GM21526 (cell line): ENCODE measurements at regions not wholly inside any gene's neighbourhood (a gene's known extent, or its start where the extent isn't known, plus 50 kb on each side); places are given as distances from the start of the nearest gene placed in this dataset.
"Not testable (repeated sequence)": the region's sequence is repeated elsewhere in the genome, so short reads cannot be mapped to it uniquely, and the experiment has no call there.

Experiments
- ATAC-seq: cut with Tn5 transposase; IDR thresholded peaks from one replicate; pipeline ENCODE4 v1.9.1; 2021; ENCODE audit warnings: moderate library complexity; ENCODE audit not compliant: unreplicated experiment, low FRiP score

DNA sequence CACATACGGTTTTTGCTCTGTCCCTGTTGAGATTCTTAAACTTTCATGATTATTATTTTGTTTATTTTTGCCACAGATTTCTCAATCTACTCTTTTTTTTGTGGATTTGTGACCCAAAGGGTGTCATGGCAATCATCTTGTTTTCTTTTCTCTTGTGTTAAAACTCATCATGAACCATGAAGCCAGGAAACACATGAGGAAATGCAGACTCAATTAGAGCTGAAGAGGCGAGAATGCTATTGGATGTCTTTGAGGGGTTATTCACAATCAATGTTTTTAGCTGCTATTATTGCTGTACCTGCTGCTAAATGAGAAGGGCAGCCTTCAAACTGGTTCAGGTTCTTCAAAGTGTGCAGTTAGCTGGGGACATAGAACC lies 99.5 kb upstream of the MMADHC start:
- no peak for ATAC-seq

- ATAC-seq = no peak
Measured at GRCh38 chr2:149686136-149687051, 98.8 kb upstream of the MMADHC start.

GRCh38 chr2:149685401-149685800 lies 97.8 kb upstream of the MMADHC start:
- not testable (repeated sequence) for ATAC-seq

GRCh38 chr2:149679286-149679685 lies 91.7 kb upstream of the MMADHC start:
- ATAC-seq = no peak

- ATAC-seq = no peak
Measured at GRCh38 chr2:149677416-149677815, 89.8 kb upstream of the MMADHC start.

DNA sequence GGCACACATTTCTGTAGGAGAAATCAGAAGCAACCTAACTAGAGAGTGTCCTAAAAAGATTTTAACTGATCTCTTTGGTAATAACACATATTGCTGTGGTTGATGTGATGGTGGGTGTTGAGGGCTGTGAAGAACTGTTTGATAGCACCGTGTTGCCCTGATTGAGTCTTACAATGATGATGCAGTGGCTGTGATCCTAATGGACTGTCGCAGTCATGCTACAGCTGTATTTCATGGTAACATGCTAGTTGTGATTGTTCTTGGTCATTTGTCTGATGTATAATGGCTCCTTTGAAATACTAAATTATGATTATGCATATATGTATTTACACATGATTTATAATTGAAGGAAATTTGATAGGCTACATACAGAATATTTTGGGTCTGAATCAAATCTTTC lies 82.5 kb upstream of the MMADHC start:
- ATAC-seq = no peak

DNA sequence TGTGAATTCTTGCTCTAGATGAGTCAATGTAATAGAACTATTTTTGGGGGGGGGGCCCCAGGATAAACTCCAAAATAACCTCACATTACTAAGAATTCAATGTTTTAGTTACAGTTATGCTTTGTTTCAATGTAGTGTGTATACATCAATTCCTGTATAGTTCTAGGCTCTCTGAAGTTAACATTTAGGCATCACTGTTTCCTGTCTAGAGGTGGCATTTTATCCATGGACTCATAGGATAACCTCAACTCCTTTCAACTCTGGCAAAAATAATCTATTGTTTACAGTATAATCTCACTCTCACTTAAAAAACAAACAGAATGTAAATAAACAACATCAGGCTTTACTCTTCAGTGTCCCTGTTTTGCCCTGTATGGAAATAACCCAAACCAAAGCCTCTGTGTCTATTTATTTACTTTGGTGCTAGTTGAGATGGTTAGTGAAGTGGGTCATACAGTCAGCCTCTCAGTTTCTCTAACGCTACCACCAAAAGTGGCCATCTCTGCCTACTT lies 79.3 kb upstream of the MMADHC start:
- ATAC-seq = no peak

DNA sequence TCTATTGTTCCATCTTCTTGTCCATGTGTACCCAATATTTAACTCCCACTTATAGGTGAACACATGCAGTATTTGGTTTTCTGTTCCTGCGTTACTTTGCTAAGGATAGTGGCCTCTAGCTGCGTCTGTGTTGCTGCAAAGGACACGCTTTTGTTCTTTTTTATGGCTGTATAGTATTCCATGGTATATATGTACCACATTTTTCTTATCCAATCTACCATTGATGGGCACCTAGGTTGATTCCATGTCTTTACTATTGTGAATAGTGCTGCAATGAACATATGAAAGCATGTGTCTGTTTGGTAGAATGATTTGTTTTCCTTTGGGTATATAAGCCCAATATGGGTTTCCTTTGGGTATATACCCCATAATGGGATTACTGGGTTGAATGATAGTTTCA lies 77.3 kb upstream of the MMADHC start:
- ATAC-seq = no peak

- ATAC-seq = no peak
Measured at GRCh38 chr2:149662556-149662955, 75.0 kb upstream of the MMADHC start.

DNA sequence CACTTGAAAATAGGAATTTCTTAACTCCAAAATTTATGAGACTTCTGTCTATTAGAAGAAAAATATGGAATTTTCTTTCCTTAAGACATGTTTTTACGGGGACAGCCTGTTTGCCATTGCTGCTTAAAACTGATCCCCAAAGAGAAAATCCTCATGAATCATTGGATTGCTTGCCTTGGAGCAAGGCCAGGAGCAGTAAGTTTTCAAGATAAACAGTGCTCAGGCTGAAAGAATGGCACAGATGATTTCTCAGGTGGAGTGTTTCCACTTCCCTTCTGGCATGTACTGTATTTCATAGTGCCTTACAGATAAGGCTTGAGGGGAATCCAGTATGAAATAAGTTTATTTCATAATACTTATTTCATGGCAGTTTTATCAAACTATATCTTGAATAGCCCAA lies 74.3 kb upstream of the MMADHC start:
- no peak for ATAC-seq

- ATAC-seq = no peak
Measured at GRCh38 chr2:149658553-149658952, 71.0 kb upstream of the MMADHC start.

DNA sequence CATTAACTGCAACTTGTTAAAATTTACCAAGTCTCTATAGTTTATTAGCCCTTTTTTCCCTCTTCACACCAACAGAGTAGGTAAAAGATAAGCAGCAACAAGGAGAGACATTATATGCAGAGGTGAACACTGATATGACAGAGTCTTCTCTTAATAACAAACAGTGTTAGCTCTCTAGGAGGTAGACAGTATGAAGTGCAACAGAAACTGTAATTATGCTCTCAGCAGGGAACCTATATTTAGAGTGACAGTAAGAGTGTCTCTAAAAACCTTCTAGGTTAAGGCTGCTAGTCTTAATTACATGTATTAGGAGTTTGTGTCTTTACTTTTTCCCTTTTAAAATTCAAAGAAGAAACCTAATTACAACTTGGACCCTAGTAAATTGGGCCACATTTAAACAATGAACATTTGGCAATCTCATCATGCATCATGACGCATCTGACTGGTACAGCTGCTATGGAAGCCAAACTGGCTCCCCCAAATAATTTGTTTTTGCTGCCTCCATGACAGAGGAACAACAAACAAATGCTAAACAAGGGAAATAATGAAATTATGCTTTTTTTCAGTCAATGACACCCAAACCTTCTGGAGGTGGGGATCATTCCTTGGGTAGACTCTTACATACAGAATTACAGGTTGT lies 69.9 kb upstream of the MMADHC start:
- ATAC-seq = no peak

DNA sequence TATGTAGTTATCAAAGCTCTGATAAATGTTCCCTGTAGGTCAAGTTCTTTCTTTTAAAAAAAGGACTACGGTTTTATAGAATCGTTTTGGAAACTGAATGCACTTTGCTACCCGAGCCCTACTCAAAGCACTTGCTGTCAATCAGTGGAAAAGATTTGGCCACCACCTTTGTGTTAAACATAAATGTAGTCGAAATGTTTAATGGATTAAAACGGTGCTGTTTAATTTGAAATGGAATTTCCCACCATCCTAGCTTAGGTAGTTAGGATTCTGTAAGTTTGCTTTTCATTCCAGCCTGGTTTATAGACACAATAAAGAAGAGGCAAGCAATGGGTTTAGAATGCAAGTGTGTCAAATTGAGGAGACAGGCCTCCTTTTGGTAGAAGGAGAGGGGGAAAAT lies 69.4 kb upstream of the MMADHC start:
- no peak for ATAC-seq

DNA sequence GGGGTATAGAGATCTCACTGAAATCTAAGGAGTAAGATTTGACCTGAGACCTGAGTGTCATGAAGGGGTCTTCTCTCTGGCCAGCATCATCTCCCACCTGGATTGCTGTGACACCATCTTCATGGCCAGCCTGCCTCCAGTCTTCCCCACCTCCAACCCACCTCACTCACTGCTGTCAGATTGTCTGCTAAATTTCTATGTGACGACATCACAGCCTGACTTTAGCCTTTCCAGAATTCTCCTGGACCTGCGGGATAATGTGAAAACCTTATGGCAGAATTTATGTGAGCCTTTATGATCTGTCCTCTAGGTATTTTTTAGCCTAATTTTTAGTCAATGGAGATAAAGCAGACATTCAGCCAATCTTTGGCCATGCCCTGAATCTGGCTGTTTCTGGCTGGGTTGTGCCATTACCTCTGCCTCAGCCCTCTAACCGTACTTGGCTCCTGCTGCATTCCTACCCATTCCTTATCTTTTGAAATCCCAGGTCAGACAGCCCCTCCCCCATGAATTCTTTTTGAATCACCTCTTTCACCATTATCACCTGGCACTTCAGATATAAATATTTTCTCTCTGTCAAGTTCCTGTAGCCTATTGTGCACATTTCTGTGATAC lies 66.4 kb upstream of the MMADHC start:
- no peak for ATAC-seq

GRCh38 chr2:149652926-149653325 lies 65.4 kb upstream of the MMADHC start:
- no peak for ATAC-seq

DNA sequence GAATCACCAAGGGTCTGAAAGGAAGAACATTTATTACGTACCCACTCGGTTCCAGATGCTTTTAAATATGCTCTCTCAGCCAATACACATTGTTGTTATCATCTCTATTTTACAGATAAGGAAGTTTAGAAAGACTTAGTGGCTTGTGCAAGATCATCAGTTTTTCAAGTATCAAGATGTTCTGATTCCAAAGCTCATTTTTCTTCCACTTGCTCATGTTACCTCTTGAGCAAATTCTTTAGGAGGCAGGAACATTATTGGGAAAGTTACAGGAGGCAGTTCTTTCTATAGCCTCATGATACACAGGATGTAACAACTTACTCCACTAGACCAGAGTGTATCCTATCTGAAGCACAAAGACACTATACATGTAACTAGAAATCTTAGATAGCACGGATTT lies 65.0 kb upstream of the MMADHC start:
- ATAC-seq = no peak

- ATAC-seq = no peak
Measured at GRCh38 chr2:149651229-149651628, 63.7 kb upstream of the MMADHC start.

- no peak for ATAC-seq
Measured at GRCh38 chr2:149650006-149650405, 62.4 kb upstream of the MMADHC start.

DNA sequence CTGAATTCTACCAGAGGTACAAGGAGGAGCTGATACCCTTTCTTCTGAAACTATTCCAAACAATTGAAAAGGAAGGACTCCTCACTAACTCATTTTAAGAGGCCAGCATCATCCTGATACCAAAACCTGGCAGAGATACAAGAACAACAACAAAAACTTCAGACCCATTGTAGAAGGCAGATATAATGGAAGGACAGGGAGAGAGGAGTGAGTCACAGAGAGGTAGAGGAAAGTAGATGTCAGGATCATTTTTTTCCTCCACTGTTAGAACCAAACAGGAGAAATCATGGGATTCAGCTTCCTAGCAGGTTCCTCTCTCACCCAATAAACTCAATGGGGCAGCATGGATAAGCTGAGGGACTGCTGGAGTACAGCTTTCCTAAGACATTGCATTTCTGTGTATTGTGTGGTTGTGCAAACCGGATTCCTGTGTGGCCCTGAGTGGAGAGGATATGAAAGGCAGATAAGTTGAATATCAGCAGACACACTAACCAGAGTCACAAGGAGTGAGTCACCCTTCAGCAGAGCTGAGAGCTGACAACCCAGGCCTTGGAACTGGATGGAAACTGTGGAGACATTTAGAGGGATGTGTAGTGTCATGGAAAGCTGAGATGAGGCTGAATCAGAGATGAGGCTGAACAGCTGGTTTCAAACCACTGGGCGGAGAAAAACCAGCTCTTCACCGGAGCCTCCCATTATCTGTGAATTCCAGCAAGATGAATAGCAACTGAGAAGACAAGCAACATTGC lies 60.9 kb upstream of the MMADHC start:
- ATAC-seq = no peak

- no peak for ATAC-seq
Measured at GRCh38 chr2:149645391-149645790, 57.8 kb upstream of the MMADHC start.
